Heart left ventricle (tissue), 13 donors: ENCODE measurements at regions not wholly inside any gene's neighbourhood (a gene's known extent, or its start where the extent isn't known, plus 50 kb on each side); places are given as distances from the start of the nearest gene placed in this dataset.

Experiments used
- POLR2A ChIP-seq, 2 donors: fragments of 450-650 bp; IDR thresholded peaks; one replicate each; pipeline ENCODE4 v1.6.1; 2017; ENCODE audit warnings: antibody characterized with exemption in 2 of 2, mild to moderate bottlenecking in 2 of 2, moderate library complexity in 2 of 2
- TF ChIP-seq, protein P1 (sequence below), 12 donors: fragments of 200-600 bp; sonication (generic) in 4 of 12; IDR thresholded peaks; one replicate each; pipeline versions ENCODE4 v1.5.0 to v1.8.0; 2018 to 2022; ENCODE audit warnings: antibody characterized with exemption in 12 of 12, mild to moderate bottlenecking in 5 of 12
- donor health status: ischemic (EF 13 %, LVEDD 7.1; RV severe dilation, severe dysfunction).
- donor health status: DM: no; HTN: yes; CAD: no.
- donor health status: DM: no; HTN: no; CAD: no.
- donor health status: ischemic (EF 25% LVEDD 6.9; RV normal size, moderate dysfunction).
- donor health status: ischemic (EF 25% LVEDD 5.7; RV mildly dilated, moderate dysfunction).
- donor health status: ischemic (EF 35%, LVEDD 5.7; RV mildly dilated, moderate dysfunction).
- donor health status: nonischemic (EF 11% LVEDD 7.7; RV severe dilation, severe dysfunction).
- donor health status: DM: yes; HTN: yes; CAD: no.
- donor health status: PGD.
- donor health status: ischemic (EF 29% LVEDD 5.4; RV normal size, mild dysfunction).
- donor health status: nonischemic (EF 23%, LVEDD 6.1; RV moderate dilation, normal function).

DNA sequence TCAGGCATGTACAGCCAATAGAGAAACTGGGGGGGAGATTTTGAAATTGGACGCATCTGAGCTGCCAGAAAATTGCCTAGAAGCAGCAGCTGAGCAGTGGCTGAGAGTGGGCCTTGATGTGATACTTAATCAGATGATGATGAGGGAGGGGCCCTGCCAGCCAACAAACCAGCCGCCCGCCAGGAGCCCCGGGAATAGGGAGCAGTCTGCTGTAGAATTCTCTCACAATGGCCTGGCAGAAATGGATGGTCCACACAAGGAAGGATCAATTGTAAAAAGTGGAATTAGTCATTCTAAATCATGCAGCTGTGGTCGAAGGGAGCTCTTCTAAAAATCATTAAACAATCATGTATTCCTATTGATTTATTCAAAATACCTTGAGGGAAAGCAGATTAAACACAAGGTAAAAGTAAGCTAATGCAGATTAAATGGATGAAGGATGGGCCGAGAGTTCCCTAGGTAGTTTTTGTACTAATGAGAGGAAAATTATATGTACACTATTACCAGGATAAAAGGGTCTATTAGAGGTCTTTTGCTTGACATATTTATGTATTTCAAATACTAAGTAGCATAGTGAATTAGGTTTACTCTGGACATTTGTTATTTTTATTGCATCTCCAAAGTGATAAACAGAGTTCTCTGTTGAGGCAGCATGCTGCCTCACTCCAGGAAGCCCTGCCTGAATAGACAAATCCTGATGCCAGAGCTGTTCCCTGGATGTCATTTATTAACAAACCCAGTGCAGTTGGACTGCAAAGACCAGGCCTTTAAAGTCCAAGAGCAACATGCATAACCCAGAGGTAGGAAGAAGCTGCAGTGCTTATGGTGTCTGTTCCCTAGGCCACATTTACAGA is 91.3 kb downstream of the NKX6-1 start:
- TF ChIP-seq, protein P1, sequence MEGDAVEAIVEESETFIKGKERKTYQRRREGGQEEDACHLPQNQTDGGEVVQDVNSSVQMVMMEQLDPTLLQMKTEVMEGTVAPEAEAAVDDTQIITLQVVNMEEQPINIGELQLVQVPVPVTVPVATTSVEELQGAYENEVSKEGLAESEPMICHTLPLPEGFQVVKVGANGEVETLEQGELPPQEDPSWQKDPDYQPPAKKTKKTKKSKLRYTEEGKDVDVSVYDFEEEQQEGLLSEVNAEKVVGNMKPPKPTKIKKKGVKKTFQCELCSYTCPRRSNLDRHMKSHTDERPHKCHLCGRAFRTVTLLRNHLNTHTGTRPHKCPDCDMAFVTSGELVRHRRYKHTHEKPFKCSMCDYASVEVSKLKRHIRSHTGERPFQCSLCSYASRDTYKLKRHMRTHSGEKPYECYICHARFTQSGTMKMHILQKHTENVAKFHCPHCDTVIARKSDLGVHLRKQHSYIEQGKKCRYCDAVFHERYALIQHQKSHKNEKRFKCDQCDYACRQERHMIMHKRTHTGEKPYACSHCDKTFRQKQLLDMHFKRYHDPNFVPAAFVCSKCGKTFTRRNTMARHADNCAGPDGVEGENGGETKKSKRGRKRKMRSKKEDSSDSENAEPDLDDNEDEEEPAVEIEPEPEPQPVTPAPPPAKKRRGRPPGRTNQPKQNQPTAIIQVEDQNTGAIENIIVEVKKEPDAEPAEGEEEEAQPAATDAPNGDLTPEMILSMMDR (IDR thresholded peaks at IDR 0.05) = no peak
- no peak for TF ChIP-seq POLR2A (IDR thresholded peaks at IDR 0.05)
